Spleen (tissue), 7 donors: ENCODE measurements at regions not wholly inside any gene's neighbourhood (a gene's known extent, or its start where the extent isn't known, plus 50 kb on each side); places are given as distances from the start of the nearest gene placed in this dataset.

Source experiments
- POLR2A ChIP-seq, 3 donors: fragments of 450-650 bp; IDR thresholded peaks; one replicate each; pipeline ENCODE4 v1.5.1; 2017; ENCODE audit warnings: antibody characterized with exemption in 3 of 3, mild to moderate bottlenecking in 1 of 3
- POLR2AphosphoS5 ChIP-seq, 3 donors: sonication (generic); formaldehyde crosslinking; IDR thresholded peaks; one replicate each; pipeline ENCODE4 v1.5.1; 2017; ENCODE audit warnings: antibody characterized with exemption in 3 of 3
- TF ChIP-seq, protein P1 (sequence below), 11 experiments: fragments of 200-600 bp in 7 of 11; fragments of 450-650 bp in 4 of 11; sonication (generic) in 4 of 11; IDR thresholded peaks in 8 of 11; conservative IDR thresholded peaks in 3 of 11; 1 replicate in 7 of 11; 2 replicates in 4 of 11; pipeline versions ENCODE4 v1.4.0 to v1.8.0; 2016 to 2021; ENCODE audit warnings: antibody characterized with exemption in 11 of 11, inconsistent platforms in 4 of 11, mild to moderate bottlenecking in 1 of 11
- donor health status: DM: no; HTN: no; CAD: no; lungs with moderate emphysema.
- donor health status: DM: no; HTN: no; CAD: no.
- donor health status: DM: no; HTN: no; CAD: no.

DNA sequence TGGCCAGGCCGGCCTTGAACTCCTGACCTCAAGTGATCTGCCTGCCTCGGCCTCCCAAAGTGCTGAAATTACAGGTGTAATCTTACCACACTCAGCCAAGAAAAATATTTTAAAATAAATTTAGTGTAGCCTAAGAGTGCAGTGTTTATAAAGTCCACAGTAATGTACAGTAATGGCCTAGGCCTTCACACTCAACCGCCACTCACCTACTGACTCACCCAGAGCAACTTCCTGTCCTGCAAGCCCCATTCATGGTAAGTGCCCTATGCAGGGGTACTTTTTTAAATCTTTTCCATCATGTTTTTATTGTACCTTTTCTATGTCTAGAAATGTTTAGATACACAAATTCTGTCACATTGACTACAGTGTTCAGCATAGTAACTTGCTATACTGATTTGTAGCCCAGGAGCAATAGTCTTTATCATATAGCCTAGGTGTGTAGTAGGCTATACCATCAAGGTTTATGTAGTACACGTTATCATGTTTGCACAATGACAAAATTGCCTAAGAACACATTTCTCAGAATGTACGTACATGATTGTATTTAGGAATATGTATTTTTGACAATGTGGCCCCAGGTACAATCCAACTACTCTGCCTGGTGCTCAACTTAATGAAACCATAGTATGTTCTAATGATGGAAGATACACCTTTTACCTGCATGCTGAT lies 455.2 kb downstream of the PCDH7 start:
- TF ChIP-seq, protein P1, sequence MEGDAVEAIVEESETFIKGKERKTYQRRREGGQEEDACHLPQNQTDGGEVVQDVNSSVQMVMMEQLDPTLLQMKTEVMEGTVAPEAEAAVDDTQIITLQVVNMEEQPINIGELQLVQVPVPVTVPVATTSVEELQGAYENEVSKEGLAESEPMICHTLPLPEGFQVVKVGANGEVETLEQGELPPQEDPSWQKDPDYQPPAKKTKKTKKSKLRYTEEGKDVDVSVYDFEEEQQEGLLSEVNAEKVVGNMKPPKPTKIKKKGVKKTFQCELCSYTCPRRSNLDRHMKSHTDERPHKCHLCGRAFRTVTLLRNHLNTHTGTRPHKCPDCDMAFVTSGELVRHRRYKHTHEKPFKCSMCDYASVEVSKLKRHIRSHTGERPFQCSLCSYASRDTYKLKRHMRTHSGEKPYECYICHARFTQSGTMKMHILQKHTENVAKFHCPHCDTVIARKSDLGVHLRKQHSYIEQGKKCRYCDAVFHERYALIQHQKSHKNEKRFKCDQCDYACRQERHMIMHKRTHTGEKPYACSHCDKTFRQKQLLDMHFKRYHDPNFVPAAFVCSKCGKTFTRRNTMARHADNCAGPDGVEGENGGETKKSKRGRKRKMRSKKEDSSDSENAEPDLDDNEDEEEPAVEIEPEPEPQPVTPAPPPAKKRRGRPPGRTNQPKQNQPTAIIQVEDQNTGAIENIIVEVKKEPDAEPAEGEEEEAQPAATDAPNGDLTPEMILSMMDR (IDR thresholded peaks at IDR 0.05 in 8 of 11, conservative IDR thresholded peaks at IDR 0.05 in 3 of 11), result no peak
- no peak for TF ChIP-seq POLR2A (IDR thresholded peaks at IDR 0.05)
- no peak for TF ChIP-seq POLR2AphosphoS5 (IDR thresholded peaks at IDR 0.05)
